ENCODE measurements at regions not wholly inside any gene's neighbourhood (a gene's known extent, or its start where the extent isn't known, plus 50 kb on each side); places are given as distances from the start of the nearest gene placed in this dataset.

DNA sequence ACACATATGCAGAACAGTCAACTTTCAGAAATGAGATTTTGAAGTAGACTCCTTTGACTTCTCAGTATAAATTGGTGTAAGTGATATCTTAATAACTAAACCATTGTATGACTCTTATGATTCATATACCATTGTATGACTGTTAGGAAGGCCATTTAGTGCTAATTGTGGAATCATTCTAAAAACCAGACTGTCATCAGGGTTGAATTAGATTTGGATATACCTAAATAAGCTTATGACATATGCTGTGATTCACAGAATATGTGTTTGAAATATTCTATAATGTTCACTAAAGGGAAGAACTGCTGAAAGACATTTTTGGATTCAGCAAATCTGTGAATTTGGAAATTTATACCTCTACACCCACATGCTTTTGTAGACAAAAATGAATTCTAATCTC, 438.1 kb downstream of the MDFIC start:
- TF ChIP-seq, protein P1, sequence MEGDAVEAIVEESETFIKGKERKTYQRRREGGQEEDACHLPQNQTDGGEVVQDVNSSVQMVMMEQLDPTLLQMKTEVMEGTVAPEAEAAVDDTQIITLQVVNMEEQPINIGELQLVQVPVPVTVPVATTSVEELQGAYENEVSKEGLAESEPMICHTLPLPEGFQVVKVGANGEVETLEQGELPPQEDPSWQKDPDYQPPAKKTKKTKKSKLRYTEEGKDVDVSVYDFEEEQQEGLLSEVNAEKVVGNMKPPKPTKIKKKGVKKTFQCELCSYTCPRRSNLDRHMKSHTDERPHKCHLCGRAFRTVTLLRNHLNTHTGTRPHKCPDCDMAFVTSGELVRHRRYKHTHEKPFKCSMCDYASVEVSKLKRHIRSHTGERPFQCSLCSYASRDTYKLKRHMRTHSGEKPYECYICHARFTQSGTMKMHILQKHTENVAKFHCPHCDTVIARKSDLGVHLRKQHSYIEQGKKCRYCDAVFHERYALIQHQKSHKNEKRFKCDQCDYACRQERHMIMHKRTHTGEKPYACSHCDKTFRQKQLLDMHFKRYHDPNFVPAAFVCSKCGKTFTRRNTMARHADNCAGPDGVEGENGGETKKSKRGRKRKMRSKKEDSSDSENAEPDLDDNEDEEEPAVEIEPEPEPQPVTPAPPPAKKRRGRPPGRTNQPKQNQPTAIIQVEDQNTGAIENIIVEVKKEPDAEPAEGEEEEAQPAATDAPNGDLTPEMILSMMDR (conservative IDR thresholded peaks at IDR 0.05; ENCODE audit: low read length), result no peak
- no peak for TF ChIP-seq EZH2phosphoT487 (IDR thresholded peaks at IDR 0.05; ENCODE audit: borderline replicate concordance, low read depth, low read length)
- no peaks in the 10 kb centered on the region for H3K4me1 ChIP-seq (ENCODE audit: insufficient read depth, low read length, poor library complexity, severe bottlenecking)
- no peak overlapping the region for H3K4me2 ChIP-seq (ENCODE audit: low read length)
- H2AFZ ChIP-seq (ENCODE audit: low read length), result no peak overlapping the region
- BruUV-seq (replicated peaks), result no TSS peak
- H3K4me3 ChIP-seq (ENCODE audit: low read depth, low read length, poor library complexity, severe bottlenecking), result no peak overlapping the region
- H3K27ac ChIP-seq (ENCODE audit: low read depth, low read length, poor library complexity, severe bottlenecking), result no peak overlapping the region
- DNase-seq (ENCODE audit: low spot score), result no peak
- no peaks in the 10 kb centered on the region for H4K20me1 ChIP-seq (ENCODE audit: insufficient read depth, low read length)
- intact Hi-C loops (cut with micrococcal nuclease; ENCODE audit: unreplicated experiment), result loop anchor here (10.0 kb wide), 1 partner anchor 65 kb away; no protein-coding TSS in a partner anchor
- POLR2A ChIA-PET, result no interaction called here
- H3K79me2 ChIP-seq (ENCODE audit: insufficient read depth, low read depth, low read length), result no peaks in the 10 kb centered on the region
- no peaks in the 10 kb centered on the region for H3K9me2 ChIP-seq (ENCODE audit: insufficient read depth, low read length)
- no peaks in the 10 kb centered on the region for H3K9me3 ChIP-seq (ENCODE audit: low read length)
- CTCF ChIA-PET (ENCODE audit: unreplicated experiment), result no interaction called here
- H3K36me3 ChIP-seq (ENCODE audit: insufficient read depth, low read length), result no peaks in the 10 kb centered on the region

DNA sequence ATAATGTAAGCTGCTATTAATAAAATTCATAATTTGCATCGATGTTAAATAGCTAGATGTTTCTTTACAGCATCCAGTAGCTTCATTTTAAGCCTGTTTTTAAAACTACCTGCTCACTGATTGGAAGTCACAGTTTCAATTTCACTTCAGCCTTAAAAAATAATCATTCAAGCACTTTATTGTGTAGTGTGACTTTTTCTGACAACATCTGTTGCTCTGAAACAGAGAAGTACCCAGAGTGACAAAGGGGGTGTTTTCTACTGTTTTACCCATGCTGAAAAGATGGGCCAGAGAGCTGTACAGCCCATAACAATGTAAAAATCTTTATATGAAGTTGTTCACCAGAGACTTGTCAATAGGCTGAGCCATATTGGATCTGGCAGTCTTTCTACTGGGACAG, 437.2 kb downstream of the MDFIC start:
- no peaks in the 10 kb centered on the region for H3K4me1 ChIP-seq (ENCODE audit: insufficient read depth, low read length, poor library complexity, severe bottlenecking)
- intact Hi-C loops (cut with micrococcal nuclease; ENCODE audit: unreplicated experiment), result no loop called here
- H3K79me2 ChIP-seq (ENCODE audit: insufficient read depth, low read depth, low read length), result no peaks in the 10 kb centered on the region
- ChIA-PET POLR2A (interaction anchor here (0.7 to 1.0 kb wide), 2 partner anchors 9 to 106 kb away, joined by 3 read pairs; no protein-coding TSS in a partner anchor), CTCF (ENCODE audit: unreplicated experiment) (no interaction called here)
- BruUV-seq (replicated peaks), result no TSS peak
- no peak overlapping the region for H3K4me3 ChIP-seq (ENCODE audit: low read depth, low read length, poor library complexity, severe bottlenecking)
- no peak overlapping the region for H3K4me2 ChIP-seq (ENCODE audit: low read length)
- DNase-seq (ENCODE audit: low spot score), result no peak
- H3K27ac ChIP-seq (ENCODE audit: low read depth, low read length, poor library complexity, severe bottlenecking), result no peak overlapping the region
- H3K9me2 ChIP-seq (ENCODE audit: insufficient read depth, low read length), result no peaks in the 10 kb centered on the region
- no peak overlapping the region for H2AFZ ChIP-seq (ENCODE audit: low read length)
- H4K20me1 ChIP-seq (ENCODE audit: insufficient read depth, low read length), result no peaks in the 10 kb centered on the region
- TF ChIP-seq, protein P1 (conservative IDR thresholded peaks at IDR 0.05; ENCODE audit: low read length), result no peak
- no peak for TF ChIP-seq EZH2phosphoT487 (IDR thresholded peaks at IDR 0.05; ENCODE audit: borderline replicate concordance, low read depth, low read length)
- H3K36me3 ChIP-seq (ENCODE audit: insufficient read depth, low read length), result no peaks in the 10 kb centered on the region
- H3K9me3 ChIP-seq (ENCODE audit: low read length), result no peaks in the 10 kb centered on the region

DNA sequence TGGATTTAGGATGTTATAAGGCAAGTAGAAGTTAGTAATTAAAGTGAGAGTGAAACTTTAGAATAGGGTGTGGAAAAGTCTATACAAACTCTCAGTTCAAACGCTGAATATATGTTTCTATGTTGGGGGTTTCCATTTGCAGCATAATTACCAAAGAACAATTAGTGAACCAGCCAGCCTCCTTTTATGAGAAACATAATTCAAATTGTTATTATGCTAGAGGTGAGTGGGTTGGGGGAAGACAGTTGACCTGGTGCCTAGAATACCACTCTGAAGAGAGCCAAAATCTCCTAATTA, 435.8 kb downstream of the MDFIC start:
- ChIA-PET POLR2A (interaction anchor here (0.5 kb wide), 1 partner anchor 141 kb away, joined by 3 read pairs; no protein-coding TSS in a partner anchor), CTCF (ENCODE audit: unreplicated experiment) (no interaction called here)
- BruUV-seq (replicated peaks), result no TSS peak
- Histone ChIP-seq H4K20me1 (ENCODE audit: insufficient read depth, low read length) (no peaks in the 10 kb centered on the region), H3K4me2 (ENCODE audit: low read length) (no peak overlapping the region), H3K4me1 (ENCODE audit: insufficient read depth, low read length, poor library complexity, severe bottlenecking) (no peaks in the 10 kb centered on the region), H3K9me3 (ENCODE audit: low read length) (no peaks in the 10 kb centered on the region), H3K79me2 (ENCODE audit: insufficient read depth, low read depth, low read length) (no peaks in the 10 kb centered on the region), H3K9me2 (ENCODE audit: insufficient read depth, low read length) (no peaks in the 10 kb centered on the region), H3K27ac (ENCODE audit: low read depth, low read length, poor library complexity, severe bottlenecking) (no peak overlapping the region), H2AFZ (ENCODE audit: low read length) (no peak overlapping the region), H3K36me3 (ENCODE audit: insufficient read depth, low read length) (no peaks in the 10 kb centered on the region), H3K4me3 (ENCODE audit: low read depth, low read length, poor library complexity, severe bottlenecking) (no peak overlapping the region)
- TF ChIP-seq, protein P1 (conservative IDR thresholded peaks at IDR 0.05; ENCODE audit: low read length), result no peak
- TF ChIP-seq EZH2phosphoT487 (IDR thresholded peaks at IDR 0.05; ENCODE audit: borderline replicate concordance, low read depth, low read length), result no peak
- intact Hi-C loops (cut with micrococcal nuclease; ENCODE audit: unreplicated experiment), result no loop called here
- DNase-seq (ENCODE audit: low spot score), result no peak
